ACHN (cell line): ENCODE measurements at regions not wholly inside any gene's neighbourhood (a gene's known extent, or its start where the extent isn't known, plus 50 kb on each side); places are given as distances from the start of the nearest gene placed in this dataset.

ENCODE experiments used
- DNase-seq: peaks from one replicate; pipeline ENCODE4 v3.0.0-alpha.2; 2015
- in situ Hi-C: cut with HindIII; loops from 2 replicates; pipeline ENCODE4 v1.10.0; 2017; ENCODE audit warnings: low sequenced_read_pairs, low pct_ligation_motif_present, low pct_unique_long_range_greater_than_20kb

GRCh38 chr15:39468331-39468730, 112.5 kb upstream of the THBS1 start:
- DNase-seq, result no peak
- in situ Hi-C loops, result no loop called here

GRCh38 chr15:39468828-39469227, 112.1 kb upstream of the THBS1 start:
- in situ Hi-C loops, result no loop called here
- DNase-seq, result no peak

GRCh38 chr15:39471785-39472574, 108.9 kb upstream of the THBS1 start:
- no peak for DNase-seq
- in situ Hi-C loops, result no loop called here

GRCh38 chr15:39472621-39473297, 108.1 kb upstream of the THBS1 start:
- in situ Hi-C loops, result no loop called here

GRCh38 chr15:39473298-39473947, 107.5 kb upstream of the THBS1 start:
- in situ Hi-C loops, result no loop called here
- DNase-seq, result no peak

More at GRCh38 chr15:39472621-39473297, 108.1 kb upstream of the THBS1 start:
- no peak for DNase-seq

GRCh38 chr15:39474657-39475056, 106.2 kb upstream of the THBS1 start:
- in situ Hi-C loops, result no loop called here
- DNase-seq, result no peak

- in situ Hi-C loops, result no loop called here
- no peak for DNase-seq
These were observed 101.9 kb upstream of the THBS1 start for GRCh38 chr15:39478996-39479395.

- DNase-seq, result no peak
- in situ Hi-C loops, result no loop called here
These were observed 101.0 kb upstream of the THBS1 start for GRCh38 chr15:39479911-39480310.

- in situ Hi-C loops, result no loop called here
These were observed 98.4 kb upstream of the THBS1 start for GRCh38 chr15:39482459-39482858.

GRCh38 chr15:39486621-39487457, 94.0 kb upstream of the THBS1 start:
- no peak for DNase-seq
- in situ Hi-C loops, result no loop called here

More at GRCh38 chr15:39482459-39482858, 98.4 kb upstream of the THBS1 start:
- DNase-seq, result no peak

- in situ Hi-C loops, result no loop called here
These were observed 93.5 kb upstream of the THBS1 start for GRCh38 chr15:39487458-39487735.

GRCh38 chr15:39488516-39488915, 92.4 kb upstream of the THBS1 start:
- in situ Hi-C loops, result no loop called here
- DNase-seq, result no peak

More at GRCh38 chr15:39487458-39487735, 93.5 kb upstream of the THBS1 start:
- DNase-seq, result no peak

- in situ Hi-C loops, result no loop called here
- DNase-seq, result no peak
These were observed 91.9 kb upstream of the THBS1 start for GRCh38 chr15:39488961-39489360.

GRCh38 chr15:39491115-39491885, 89.6 kb upstream of the THBS1 start:
- DNase-seq, result no peak
- in situ Hi-C loops, result no loop called here

GRCh38 chr15:39491886-39492490, 88.9 kb upstream of the THBS1 start:
- DNase-seq, result no peak
- in situ Hi-C loops, result no loop called here

GRCh38 chr15:39493424-39494067, 87.3 kb upstream of the THBS1 start:
- DNase-seq, result no peak

GRCh38 chr15:39494462-39494861, 86.4 kb upstream of the THBS1 start:
- in situ Hi-C loops, result no loop called here

More at GRCh38 chr15:39493424-39494067, 87.3 kb upstream of the THBS1 start:
- in situ Hi-C loops, result no loop called here

More at GRCh38 chr15:39494462-39494861, 86.4 kb upstream of the THBS1 start:
- no peak for DNase-seq
